GM12872 (cell line): ENCODE measurements at regions not wholly inside any gene's neighbourhood (a gene's known extent, or its start where the extent isn't known, plus 50 kb on each side); places are given as distances from the start of the nearest gene placed in this dataset.

Experiments used
- TF ChIP-seq, protein P1 (sequence below): IDR thresholded peaks from 3 replicates; pipeline ENCODE4 v1.5.1; 2011; ENCODE audit warnings: low read depth, mild to moderate bottlenecking, low read length, moderate library complexity; ENCODE audit not compliant: insufficient read depth

DNA sequence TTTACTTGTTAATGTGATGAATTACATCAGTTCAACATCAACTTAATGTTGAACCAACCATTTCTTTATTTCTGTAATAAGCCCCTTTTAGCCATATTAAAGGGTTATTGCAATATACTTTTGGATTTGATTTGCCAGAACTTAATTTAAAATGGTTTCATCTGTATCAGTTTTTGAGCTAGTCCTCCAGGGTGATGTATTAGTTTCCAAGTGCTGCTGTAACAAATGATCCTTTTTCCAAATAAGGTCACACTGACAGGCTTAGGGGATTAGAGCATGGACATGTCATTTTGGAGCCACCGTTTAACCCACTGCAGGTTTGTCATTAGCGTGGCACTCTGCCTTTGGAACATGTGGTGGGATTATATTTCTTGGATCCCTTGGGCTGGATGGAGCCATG lies 244.8 kb upstream of the PLPP4 start:
- TF ChIP-seq, protein P1, sequence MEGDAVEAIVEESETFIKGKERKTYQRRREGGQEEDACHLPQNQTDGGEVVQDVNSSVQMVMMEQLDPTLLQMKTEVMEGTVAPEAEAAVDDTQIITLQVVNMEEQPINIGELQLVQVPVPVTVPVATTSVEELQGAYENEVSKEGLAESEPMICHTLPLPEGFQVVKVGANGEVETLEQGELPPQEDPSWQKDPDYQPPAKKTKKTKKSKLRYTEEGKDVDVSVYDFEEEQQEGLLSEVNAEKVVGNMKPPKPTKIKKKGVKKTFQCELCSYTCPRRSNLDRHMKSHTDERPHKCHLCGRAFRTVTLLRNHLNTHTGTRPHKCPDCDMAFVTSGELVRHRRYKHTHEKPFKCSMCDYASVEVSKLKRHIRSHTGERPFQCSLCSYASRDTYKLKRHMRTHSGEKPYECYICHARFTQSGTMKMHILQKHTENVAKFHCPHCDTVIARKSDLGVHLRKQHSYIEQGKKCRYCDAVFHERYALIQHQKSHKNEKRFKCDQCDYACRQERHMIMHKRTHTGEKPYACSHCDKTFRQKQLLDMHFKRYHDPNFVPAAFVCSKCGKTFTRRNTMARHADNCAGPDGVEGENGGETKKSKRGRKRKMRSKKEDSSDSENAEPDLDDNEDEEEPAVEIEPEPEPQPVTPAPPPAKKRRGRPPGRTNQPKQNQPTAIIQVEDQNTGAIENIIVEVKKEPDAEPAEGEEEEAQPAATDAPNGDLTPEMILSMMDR: no peak

DNA sequence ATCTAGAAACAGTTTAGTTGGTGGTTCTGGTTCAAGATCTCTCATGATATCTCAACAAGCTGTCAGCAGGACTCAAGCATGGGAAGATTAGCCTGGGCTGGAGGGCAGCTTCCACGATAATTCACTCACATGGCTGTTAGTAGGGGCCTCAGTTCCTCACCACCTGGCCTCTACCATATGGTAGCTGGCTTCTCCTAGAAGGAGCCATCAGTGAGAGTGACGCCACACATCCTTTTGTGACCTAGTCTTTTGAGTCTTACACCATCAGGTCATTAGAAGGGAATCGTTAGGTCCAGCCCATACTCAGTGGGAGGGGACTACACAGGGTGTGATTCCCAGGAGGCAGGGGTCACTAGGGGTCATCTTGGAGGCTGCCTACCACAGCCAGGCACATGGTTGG lies 239.3 kb upstream of the PLPP4 start:
- TF ChIP-seq, protein P1: no peak

DNA sequence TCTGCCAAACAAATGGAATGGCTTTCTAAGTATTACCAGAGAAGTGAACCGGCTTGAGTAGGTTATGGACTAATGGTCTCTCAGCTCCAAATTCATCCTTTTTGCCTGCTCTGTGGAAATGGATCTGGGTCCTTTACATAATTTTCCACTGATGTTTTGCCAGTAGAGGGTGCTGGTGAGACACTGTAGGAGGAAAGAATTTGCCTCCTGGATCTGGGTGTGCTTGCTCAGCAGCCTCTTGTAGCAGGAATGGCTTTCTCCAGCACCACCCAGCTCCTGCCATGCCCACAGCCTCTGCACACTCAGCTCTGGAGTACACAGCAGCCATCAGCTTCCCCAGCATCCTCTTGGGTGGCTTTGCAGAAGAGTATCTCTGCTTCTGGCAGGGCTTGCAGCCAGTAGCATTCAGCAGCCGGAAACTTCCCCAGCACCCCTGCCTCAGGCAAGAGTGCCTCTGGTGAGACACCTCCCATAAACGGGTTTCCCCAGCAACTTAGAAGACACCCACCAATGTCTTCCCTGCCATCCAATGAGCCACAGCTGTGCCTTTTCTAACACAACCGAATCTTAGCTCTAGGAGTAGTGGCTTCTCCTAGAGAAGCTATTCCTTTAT lies 235.0 kb upstream of the PLPP4 start:
- TF ChIP-seq, protein P1: peak; percentile 82

DNA sequence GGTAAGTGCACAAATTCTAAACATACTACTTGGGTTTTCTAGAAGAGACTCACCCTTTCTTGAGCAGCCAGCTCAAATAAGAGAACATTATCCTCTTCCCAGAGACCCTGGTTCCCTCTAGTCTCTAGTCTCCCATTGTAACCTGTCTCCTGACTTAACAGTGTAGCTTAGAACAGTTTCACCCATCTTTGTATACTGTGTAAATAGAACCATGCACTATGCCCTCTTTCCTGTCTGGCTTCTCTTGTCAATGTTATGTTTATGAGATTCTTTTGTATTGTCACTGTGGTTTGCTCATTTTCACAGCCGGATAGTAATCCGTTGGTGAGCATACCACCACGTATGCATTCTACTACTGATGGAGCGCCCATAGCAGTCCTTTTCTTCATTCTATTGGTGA lies 227.4 kb upstream of the PLPP4 start:
- TF ChIP-seq, protein P1: no peak

DNA sequence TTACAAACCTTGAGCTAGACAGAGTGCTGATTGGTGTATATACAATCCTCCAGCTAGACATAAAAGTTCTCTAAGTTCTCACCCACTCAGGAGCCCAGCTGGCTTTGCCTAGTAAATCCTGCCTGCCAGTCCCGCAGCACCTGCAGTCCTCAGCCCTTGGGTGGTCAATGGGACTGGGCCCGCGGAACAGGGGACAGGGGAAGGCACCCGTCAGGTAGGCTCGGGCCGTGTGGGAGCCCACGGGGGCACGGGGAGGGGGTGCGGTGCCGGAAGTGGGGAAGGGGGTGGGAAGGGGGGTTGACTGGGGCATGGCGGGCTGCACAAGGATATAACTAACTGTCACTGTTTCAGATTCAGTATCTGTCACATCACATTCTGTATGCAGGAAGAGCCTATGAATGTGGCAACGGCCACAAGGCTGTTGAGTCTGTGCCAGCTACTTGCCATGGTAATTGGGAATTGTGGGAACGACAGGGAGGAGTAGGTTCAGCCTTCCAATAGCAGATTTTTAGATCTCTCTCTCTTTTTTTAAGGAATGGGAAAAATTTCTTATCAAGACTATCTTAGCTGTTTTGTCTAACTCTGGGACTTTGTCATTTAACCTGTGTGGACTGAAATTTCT lies 205.1 kb upstream of the PLPP4 start:
- TF ChIP-seq, protein P1: no peak

DNA sequence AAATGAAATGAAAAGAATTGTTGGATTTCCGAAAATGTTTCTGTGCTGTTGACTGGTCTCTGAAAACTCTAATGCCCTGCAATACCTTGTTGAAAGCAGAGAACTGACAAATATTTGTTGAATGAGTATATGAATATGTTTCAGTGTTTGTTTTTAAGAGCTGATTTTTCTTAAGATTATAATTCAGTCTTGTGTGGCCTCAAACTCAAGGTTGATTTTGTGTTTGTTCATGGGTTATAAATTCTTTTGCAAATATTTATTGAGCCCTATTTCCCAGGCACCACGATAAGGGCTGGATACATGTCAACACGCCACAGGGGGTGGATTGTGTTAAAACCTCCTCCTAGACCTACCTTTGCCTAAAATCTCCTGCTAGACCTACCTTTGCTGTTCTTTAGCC lies 203.9 kb upstream of the PLPP4 start:
- TF ChIP-seq, protein P1: no peak

DNA sequence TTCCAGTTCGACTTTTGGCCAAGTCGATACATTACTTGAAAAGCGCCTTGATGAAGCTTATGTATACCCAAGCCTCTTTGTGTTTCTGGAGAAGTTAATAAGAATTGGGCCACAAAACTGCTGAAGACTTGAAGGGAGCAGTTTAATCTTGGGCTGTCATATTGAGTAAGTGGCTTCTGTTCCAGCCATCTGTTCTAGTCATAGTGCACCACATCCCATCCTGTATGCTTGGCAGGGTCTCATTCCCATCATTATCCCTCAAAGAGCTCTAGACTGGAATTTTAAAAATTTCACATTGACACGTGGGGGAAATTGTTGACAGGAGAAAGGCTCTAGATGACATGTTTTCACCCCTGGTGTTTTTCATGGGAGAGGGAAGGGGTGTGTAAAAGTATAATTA lies 196.6 kb upstream of the PLPP4 start:
- TF ChIP-seq, protein P1: no peak
